Esophagus muscularis mucosa (tissue), 4 donors: ENCODE measurements at regions not wholly inside any gene's neighbourhood (a gene's known extent, or its start where the extent isn't known, plus 50 kb on each side); places are given as distances from the start of the nearest gene placed in this dataset.

Experiments
- EP300 ChIP-seq: sonication (generic); formaldehyde crosslinking; IDR thresholded peaks from one replicate; pipeline ENCODE4 v1.6.1; 2017; ENCODE audit warnings: antibody characterized with exemption
- POLR2A ChIP-seq: fragments of 450-650 bp; IDR thresholded peaks from one replicate; pipeline ENCODE4 v1.6.1; 2017; ENCODE audit warnings: antibody characterized with exemption, moderate library complexity, mild to moderate bottlenecking, low read depth
- POLR2AphosphoS5 ChIP-seq, 2 donors: sonication (generic); formaldehyde crosslinking; IDR thresholded peaks; one replicate each; pipeline ENCODE4 v1.6.1; 2017; ENCODE audit warnings: antibody characterized with exemption in 2 of 2
- TF ChIP-seq, protein P1 (sequence below), 3 experiments: fragments of 200-600 bp in 2 of 3; fragments of 450-650 bp in 1 of 3; sonication (generic) in 2 of 3; IDR thresholded peaks; one replicate each; pipeline ENCODE4 v1.5.1; 2017 to 2019; ENCODE audit warnings: antibody characterized with exemption in 3 of 3, mild to moderate bottlenecking in 2 of 3, moderate library complexity in 1 of 3

DNA sequence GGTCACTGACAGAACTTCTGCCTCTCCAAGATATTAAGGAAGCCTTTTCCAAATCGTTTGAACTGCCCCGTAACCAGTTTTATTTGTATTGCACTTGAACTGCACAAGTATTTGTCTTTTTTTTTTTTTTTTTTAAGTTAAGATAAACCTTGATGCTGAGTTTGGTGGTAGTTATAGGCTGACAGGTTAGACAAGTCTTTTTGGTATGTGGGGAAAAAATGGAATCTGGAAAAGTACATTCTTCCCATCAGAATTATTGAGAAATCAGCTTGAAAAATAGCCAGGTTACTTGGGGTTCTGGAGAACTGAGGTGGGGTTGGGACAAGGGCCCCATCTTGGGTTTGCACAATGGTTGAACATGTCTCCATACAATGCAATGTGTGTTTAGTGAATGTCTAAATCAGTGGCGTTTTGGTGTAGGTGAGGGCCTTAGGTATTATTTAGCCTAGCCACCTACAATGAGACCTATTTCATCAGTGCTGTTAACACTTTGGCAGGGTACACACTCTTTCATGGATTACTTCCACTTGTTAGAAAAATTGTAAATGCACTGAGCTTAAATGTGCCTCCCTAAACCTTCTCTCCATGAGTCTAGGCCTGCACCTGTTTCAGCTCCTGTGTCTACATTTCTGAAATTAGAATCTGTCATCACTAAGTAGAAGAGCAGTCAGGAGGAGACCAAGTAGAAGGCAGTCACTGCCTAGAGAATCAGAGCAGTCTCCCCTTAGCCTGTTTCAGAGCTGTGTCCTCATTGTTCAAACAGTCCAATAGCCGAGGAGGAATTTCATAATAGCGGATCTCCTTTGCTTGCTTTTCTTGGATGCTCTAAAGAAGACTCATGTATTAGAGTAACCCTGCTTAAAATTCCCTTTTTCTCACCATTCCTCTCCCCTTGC is 140.0 kb upstream of the HMHB1 start:
- TF ChIP-seq POLR2A: no peak
- TF ChIP-seq POLR2AphosphoS5 (IDR thresholded peaks at IDR 0.05): no peak
- TF ChIP-seq, protein P1, sequence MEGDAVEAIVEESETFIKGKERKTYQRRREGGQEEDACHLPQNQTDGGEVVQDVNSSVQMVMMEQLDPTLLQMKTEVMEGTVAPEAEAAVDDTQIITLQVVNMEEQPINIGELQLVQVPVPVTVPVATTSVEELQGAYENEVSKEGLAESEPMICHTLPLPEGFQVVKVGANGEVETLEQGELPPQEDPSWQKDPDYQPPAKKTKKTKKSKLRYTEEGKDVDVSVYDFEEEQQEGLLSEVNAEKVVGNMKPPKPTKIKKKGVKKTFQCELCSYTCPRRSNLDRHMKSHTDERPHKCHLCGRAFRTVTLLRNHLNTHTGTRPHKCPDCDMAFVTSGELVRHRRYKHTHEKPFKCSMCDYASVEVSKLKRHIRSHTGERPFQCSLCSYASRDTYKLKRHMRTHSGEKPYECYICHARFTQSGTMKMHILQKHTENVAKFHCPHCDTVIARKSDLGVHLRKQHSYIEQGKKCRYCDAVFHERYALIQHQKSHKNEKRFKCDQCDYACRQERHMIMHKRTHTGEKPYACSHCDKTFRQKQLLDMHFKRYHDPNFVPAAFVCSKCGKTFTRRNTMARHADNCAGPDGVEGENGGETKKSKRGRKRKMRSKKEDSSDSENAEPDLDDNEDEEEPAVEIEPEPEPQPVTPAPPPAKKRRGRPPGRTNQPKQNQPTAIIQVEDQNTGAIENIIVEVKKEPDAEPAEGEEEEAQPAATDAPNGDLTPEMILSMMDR (IDR thresholded peaks at IDR 0.05): no peak
- TF ChIP-seq EP300: no peak
